K562 (cell line): ENCODE measurements at regions not wholly inside any gene's neighbourhood (a gene's known extent, or its start where the extent isn't known, plus 50 kb on each side); places are given as distances from the start of the nearest gene placed in this dataset.

Experiments used
- LEF1 ChIP-seq: fragments of 450-650 bp; IDR thresholded peaks from 2 replicates; pipeline ENCODE4 v1.6.1; 2016; ENCODE audit warnings: mild to moderate bottlenecking
- RCOR1 ChIP-seq, 2 experiments: IDR thresholded peaks; 2 replicates each; pipeline ENCODE4 v1.6.1; 2012; ENCODE audit warnings: low read depth in 2 of 2, low read length in 2 of 2, borderline replicate concordance in 1 of 2, improper control_type of control experiment in 1 of 2
- TAF9B ChIP-seq: fragments of 450-650 bp; IDR thresholded peaks from 2 replicates; pipeline ENCODE4 v1.6.1; 2018; ENCODE audit warnings: mild to moderate bottlenecking; ENCODE audit not compliant: partially characterized antibody
- TCF7L2 ChIP-seq: fragments of 150-350 bp; IDR thresholded peaks from 2 replicates; pipeline ENCODE4 v1.6.1; 2016; ENCODE audit warnings: low read depth, mild to moderate bottlenecking, low read length, moderate library complexity

- TF ChIP-seq RCOR1 (IDR thresholded peaks at IDR 0.05; ENCODE audit: borderline replicate concordance in 1 of 2, low read depth in 2 of 2, low read length in 2 of 2) (no peak), TAF9B (no peak), LEF1 (no peak), TCF7L2 (no peak)
Observed at GRCh38 chr4:96189761-96190160, 349.9 kb downstream of the PDHA2 start.
